Activated CD4-positive, CD25-positive, alpha-beta regulatory T cell treated with anti-CD3 and anti-CD28 coated beads, Interleukin-2, amount 50 U/mL, for 24 hours (primary cell): ENCODE measurements at regions not wholly inside any gene's neighbourhood (a gene's known extent, or its start where the extent isn't known, plus 50 kb on each side); places are given as distances from the start of the nearest gene placed in this dataset.
A peak's percentile ranks its signal among the peaks of the same experiment; 100 is the strongest.
"Not testable (repeated sequence)": the region's sequence is repeated elsewhere in the genome, so short reads cannot be mapped to it uniquely, and the experiment has no call there.

Source experiments
- ATAC-seq, 2 donors: fragments of 150-1000 bp; cut with Tn5 transposase; one replicate each; pipeline ENCODE4 v1.10.0; 2021; ENCODE audit warnings: mild to moderate bottlenecking in 1 of 2, moderate library complexity in 1 of 2

GRCh38 chr9:6103911-6104310 lies 88.5 kb upstream of the RANBP6 start:
- ATAC-seq, result not testable (repeated sequence)

- ATAC-seq, result not testable (repeated sequence)
Observed at GRCh38 chr9:6102336-6102987, 87.0 kb upstream of the RANBP6 start.

GRCh38 chr9:6101725-6102124 lies 86.3 kb upstream of the RANBP6 start:
- not testable (repeated sequence) for ATAC-seq

GRCh38 chr9:6099346-6099745 lies 83.9 kb upstream of the RANBP6 start:
- ATAC-seq, result not testable (repeated sequence)

- ATAC-seq, result no peak
Observed at GRCh38 chr9:6098431-6098830, 83.0 kb upstream of the RANBP6 start.

- ATAC-seq, result peak in 1 of 2 donors; percentile 13
Observed at GRCh38 chr9:6096821-6097220, 81.4 kb upstream of the RANBP6 start.

- no peak for ATAC-seq
Observed at GRCh38 chr9:6090277-6091210, 75.1 kb upstream of the RANBP6 start.

- no peak for ATAC-seq
Observed at GRCh38 chr9:6089300-6089699, 73.9 kb upstream of the RANBP6 start.

- no peak for ATAC-seq
Observed at GRCh38 chr9:6086006-6086655, 70.7 kb upstream of the RANBP6 start.

- peak; percentile 76 to 86 for ATAC-seq
Observed at GRCh38 chr9:6080154-6080716, 64.8 kb upstream of the RANBP6 start.

GRCh38 chr9:6079386-6079785 lies 64.0 kb upstream of the RANBP6 start:
- no peak for ATAC-seq

- no peak for ATAC-seq
Observed at GRCh38 chr9:6078382-6079105, 63.1 kb upstream of the RANBP6 start.

GRCh38 chr9:6076851-6077250 lies 61.4 kb upstream of the RANBP6 start:
- no peak for ATAC-seq

- ATAC-seq, result no peak
Observed at GRCh38 chr9:6073731-6074130, 58.3 kb upstream of the RANBP6 start.

- no peak for ATAC-seq
Observed at GRCh38 chr9:6072865-6073264, 57.4 kb upstream of the RANBP6 start.

- ATAC-seq, result no peak
Observed at GRCh38 chr9:6072453-6072852, 57.0 kb upstream of the RANBP6 start.

- peak; percentile 98 to 99 for ATAC-seq
Observed at GRCh38 chr9:6068983-6069382, 53.6 kb upstream of the RANBP6 start.

GRCh38 chr9:6067426-6067825 lies 52.0 kb upstream of the RANBP6 start:
- ATAC-seq, result no peak
